ENCODE measurements at regions not wholly inside any gene's neighbourhood (a gene's known extent, or its start where the extent isn't known, plus 50 kb on each side); places are given as distances from the start of the nearest gene placed in this dataset.

DNA sequence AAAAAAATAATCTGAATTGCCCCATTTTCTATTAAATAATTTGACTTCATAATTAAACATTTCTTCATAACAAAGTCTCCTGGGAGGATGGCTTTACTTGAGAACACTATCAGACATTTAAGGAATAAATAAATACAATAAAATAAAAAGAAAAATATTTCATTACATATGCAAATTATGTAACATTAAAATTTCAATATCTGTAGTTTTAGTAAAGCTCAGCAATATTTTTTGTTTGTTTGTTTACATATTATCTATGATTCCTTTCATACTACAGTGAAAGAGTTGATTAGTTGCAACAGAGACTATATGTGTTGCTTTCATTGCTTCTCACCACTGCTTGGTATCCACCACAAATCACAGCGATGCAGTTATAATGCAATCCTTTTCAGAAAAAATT is 474.9 kb upstream of the GJE1 start:
- H3K27ac ChIP-seq = no peak overlapping the region
- BruUV-seq (replicated peaks) = no TSS peak

DNA sequence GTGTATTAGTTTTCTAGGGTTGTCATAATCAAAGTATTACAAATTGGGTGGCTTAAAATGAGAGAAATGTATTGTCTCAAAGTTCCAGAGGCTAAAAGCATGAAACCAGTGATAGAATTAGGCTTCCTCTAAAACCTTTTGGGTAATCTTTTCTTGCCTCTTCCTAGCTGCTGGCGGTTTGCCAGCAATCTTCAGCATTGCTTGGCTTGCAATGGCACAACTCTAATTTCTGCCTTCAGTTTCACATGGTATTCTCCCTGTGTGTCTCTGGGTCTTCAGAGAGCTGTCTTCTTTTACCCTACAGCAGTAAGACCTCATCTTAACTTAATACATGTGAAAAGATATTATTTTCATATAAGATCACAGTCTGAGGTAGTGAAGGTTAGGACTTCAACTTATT is 479.1 kb upstream of the GJE1 start:
- CTCF ChIA-PET = no interaction called here
- no peak overlapping the region for H3K4me3 ChIP-seq

More for the DNA sequence above, 474.9 kb upstream of the GJE1 start:
- H2AFZ ChIP-seq = no peak overlapping the region
- no peaks in the 10 kb centered on the region for H3F3A ChIP-seq (ENCODE audit: insufficient read depth, low read depth)
- no peak overlapping the region for H3K4me3 ChIP-seq
- no peaks in the 10 kb centered on the region for H4K20me1 ChIP-seq (ENCODE audit: insufficient read depth)
- ChIA-PET CTCF (interaction anchor here (0.7 kb wide), 1 partner anchor 38 kb away, joined by 3 read pairs; no protein-coding TSS in a partner anchor), POLR2A (ENCODE audit: unreplicated experiment) (interaction anchor here (0.6 kb wide), 1 partner anchor 301 kb away, joined by 3 read pairs; no protein-coding TSS in a partner anchor)
- H3K36me3 ChIP-seq (ENCODE audit: low read depth) = no peaks in the 10 kb centered on the region
- intact Hi-C loops (cut with micrococcal nuclease; ENCODE audit: unreplicated experiment) = no loop called here
- no peak for DNase-seq
- no peak overlapping the region for H3K4me2 ChIP-seq
- H3K4me1 ChIP-seq (replicated peaks; ENCODE audit: insufficient read depth) = no peaks in the 10 kb centered on the region
- no peaks in the 10 kb centered on the region; the same call in 1 of the 2 replicates for H3K9me2 ChIP-seq (ENCODE audit: insufficient read depth)
- H3K79me2 ChIP-seq (ENCODE audit: low read depth) = no peaks in the 10 kb centered on the region
- TF ChIP-seq, protein P1, sequence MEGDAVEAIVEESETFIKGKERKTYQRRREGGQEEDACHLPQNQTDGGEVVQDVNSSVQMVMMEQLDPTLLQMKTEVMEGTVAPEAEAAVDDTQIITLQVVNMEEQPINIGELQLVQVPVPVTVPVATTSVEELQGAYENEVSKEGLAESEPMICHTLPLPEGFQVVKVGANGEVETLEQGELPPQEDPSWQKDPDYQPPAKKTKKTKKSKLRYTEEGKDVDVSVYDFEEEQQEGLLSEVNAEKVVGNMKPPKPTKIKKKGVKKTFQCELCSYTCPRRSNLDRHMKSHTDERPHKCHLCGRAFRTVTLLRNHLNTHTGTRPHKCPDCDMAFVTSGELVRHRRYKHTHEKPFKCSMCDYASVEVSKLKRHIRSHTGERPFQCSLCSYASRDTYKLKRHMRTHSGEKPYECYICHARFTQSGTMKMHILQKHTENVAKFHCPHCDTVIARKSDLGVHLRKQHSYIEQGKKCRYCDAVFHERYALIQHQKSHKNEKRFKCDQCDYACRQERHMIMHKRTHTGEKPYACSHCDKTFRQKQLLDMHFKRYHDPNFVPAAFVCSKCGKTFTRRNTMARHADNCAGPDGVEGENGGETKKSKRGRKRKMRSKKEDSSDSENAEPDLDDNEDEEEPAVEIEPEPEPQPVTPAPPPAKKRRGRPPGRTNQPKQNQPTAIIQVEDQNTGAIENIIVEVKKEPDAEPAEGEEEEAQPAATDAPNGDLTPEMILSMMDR (conservative IDR thresholded peaks at IDR 0.05) = no peak
- no peak for TF ChIP-seq EZH2 (IDR thresholded peaks at IDR 0.05; ENCODE audit: low read depth)
- no peaks in the 10 kb centered on the region for H3K27me3 ChIP-seq (ENCODE audit: insufficient read depth, low read depth)
- no peaks in the 10 kb centered on the region for H3K9me3 ChIP-seq (ENCODE audit: insufficient read depth, low read depth)

DNA sequence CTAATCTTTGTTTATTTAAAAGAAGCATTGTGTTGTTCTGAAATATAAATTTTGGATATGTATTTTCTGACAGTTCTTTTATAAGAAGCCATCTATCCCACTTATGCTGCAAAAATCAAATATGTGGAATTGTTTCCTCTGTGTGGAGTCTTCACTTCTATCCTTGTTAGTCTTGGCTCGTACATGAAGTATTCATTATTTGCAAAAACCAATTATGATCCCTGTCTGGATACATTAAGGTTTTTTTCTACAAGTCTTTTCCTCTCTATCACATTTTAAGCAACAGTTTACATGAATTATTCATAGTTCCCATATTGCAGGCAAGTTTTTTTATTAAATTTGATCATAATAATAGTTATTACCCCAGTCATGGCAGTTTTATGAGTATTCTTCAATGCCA is 490.8 kb upstream of the GJE1 start:
- H3K9me2 ChIP-seq (ENCODE audit: insufficient read depth) = no peaks in the 10 kb centered on the region
- H3K4me2 ChIP-seq = no peak overlapping the region
- H3K79me2 ChIP-seq (ENCODE audit: low read depth) = no peaks in the 10 kb centered on the region
- intact Hi-C loops (cut with micrococcal nuclease; ENCODE audit: unreplicated experiment) = no loop called here
- H3F3A ChIP-seq (ENCODE audit: insufficient read depth, low read depth) = no peaks in the 10 kb centered on the region
- no peaks in the 10 kb centered on the region for H3K27me3 ChIP-seq (ENCODE audit: insufficient read depth, low read depth)
- H3K9me3 ChIP-seq (ENCODE audit: insufficient read depth, low read depth) = no peaks in the 10 kb centered on the region
- CTCF ChIA-PET = no interaction called here
- H3K36me3 ChIP-seq (ENCODE audit: low read depth) = no peaks in the 10 kb centered on the region
- H3K4me1 ChIP-seq (replicated peaks; ENCODE audit: insufficient read depth) = no peaks in the 10 kb centered on the region
- no TSS peak for BruUV-seq (replicated peaks)
- no peaks in the 10 kb centered on the region for H4K20me1 ChIP-seq (ENCODE audit: insufficient read depth)
- POLR2A ChIA-PET (ENCODE audit: unreplicated experiment) = no interaction called here
- no peak overlapping the region for H3K27ac ChIP-seq
- TF ChIP-seq, protein P1 (conservative IDR thresholded peaks at IDR 0.05) = no peak
- no peak for TF ChIP-seq EZH2 (IDR thresholded peaks at IDR 0.05; ENCODE audit: low read depth)
- DNase-seq = no peak
- H3K4me3 ChIP-seq = no peak overlapping the region
- no peak overlapping the region for H2AFZ ChIP-seq

More for the DNA sequence above, 479.1 kb upstream of the GJE1 start:
- Histone ChIP-seq H4K20me1 (ENCODE audit: insufficient read depth) (no peaks in the 10 kb centered on the region), H3K9me2 (ENCODE audit: insufficient read depth) (0 out of 2 replicates have a peak, but pooled peaks cover 5% of the 10 kb centered on the region), H3K27me3 (ENCODE audit: insufficient read depth, low read depth) (no peaks in the 10 kb centered on the region), H3K4me1 (replicated peaks; ENCODE audit: insufficient read depth) (no peaks in the 10 kb centered on the region), H3K27ac (no peak overlapping the region), H3K9me3 (ENCODE audit: insufficient read depth, low read depth) (no peaks in the 10 kb centered on the region), H3K79me2 (ENCODE audit: low read depth) (no peaks in the 10 kb centered on the region), H2AFZ (no peak overlapping the region), H3K4me2 (no peak overlapping the region), H3K36me3 (ENCODE audit: low read depth) (no peaks in the 10 kb centered on the region), H3F3A (ENCODE audit: insufficient read depth, low read depth) (no peaks in the 10 kb centered on the region)
- BruUV-seq (replicated peaks) = no TSS peak
- no peak for TF ChIP-seq EZH2 (IDR thresholded peaks at IDR 0.05; ENCODE audit: low read depth)
- TF ChIP-seq, protein P1 (conservative IDR thresholded peaks at IDR 0.05) = no peak
- POLR2A ChIA-PET (ENCODE audit: unreplicated experiment) = no interaction called here
- DNase-seq = no peak
- intact Hi-C loops (cut with micrococcal nuclease; ENCODE audit: unreplicated experiment) = no loop called here

All from PC-9 (cell line).